AG09309 (cell line): ENCODE measurements at regions not wholly inside any gene's neighbourhood (a gene's known extent, or its start where the extent isn't known, plus 50 kb on each side); places are given as distances from the start of the nearest gene placed in this dataset.
"Not testable (repeated sequence)": the region's sequence is repeated elsewhere in the genome, so short reads cannot be mapped to it uniquely, and the experiment has no call there.

Source experiments
- DNase-seq: peaks from one replicate; pipeline ENCODE4 v3.0.0-alpha.2; 2010; ENCODE audit warnings: low read depth
- H3K4me3 ChIP-seq: 2 replicates; pipeline ENCODE4 v1.5.1; 2011; ENCODE audit warnings: mild to moderate bottlenecking, low read depth, low read length, moderate library complexity; ENCODE audit not compliant: control insufficient read depth
- CTCF ChIP-seq: IDR thresholded peaks from 2 replicates; pipeline ENCODE4 v1.5.1; 2011; ENCODE audit warnings: mild to moderate bottlenecking, low read depth, low read length, inconsistent platforms; ENCODE audit not compliant: insufficient read depth, control insufficient read depth; ENCODE audit errors: missing control alignments

GRCh38 chr10:109327266-109327665 is 596.0 kb downstream of the XPNPEP1 start:
- TF ChIP-seq CTCF = no peak
- DNase-seq = no peak
- H3K4me3 ChIP-seq = no peak overlapping the region

DNA sequence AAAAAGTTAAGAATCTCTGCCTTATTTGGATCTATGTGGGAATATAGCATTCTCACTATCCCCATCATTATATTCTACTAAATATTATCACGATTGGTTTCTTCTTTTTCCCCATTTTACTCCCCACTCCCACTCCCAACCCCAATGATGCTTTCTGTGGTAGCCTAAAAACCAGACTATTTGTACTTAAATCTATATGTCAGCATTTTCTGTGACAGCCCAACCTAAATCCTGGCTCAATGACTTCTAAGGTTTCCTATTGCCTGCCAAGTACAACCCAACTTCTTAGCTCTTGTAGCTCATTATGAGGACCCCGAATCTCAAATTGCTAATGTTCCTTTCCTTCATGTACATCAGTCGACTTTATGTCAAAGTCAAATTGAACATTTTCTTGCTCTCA is 598.6 kb downstream of the XPNPEP1 start:
- TF ChIP-seq CTCF = no peak
- DNase-seq = no peak

GRCh38 chr10:109317746-109318366 is 605.5 kb downstream of the XPNPEP1 start:
- no peak for TF ChIP-seq CTCF
- no peak overlapping the region for H3K4me3 ChIP-seq
- DNase-seq = no peak

More for the DNA sequence above, 598.6 kb downstream of the XPNPEP1 start:
- no peak overlapping the region for H3K4me3 ChIP-seq

- not testable (repeated sequence) for DNase-seq, H3K4me3 ChIP-seq
These were observed 609.3 kb downstream of the XPNPEP1 start for GRCh38 chr10:109314016-109314415.

DNA sequence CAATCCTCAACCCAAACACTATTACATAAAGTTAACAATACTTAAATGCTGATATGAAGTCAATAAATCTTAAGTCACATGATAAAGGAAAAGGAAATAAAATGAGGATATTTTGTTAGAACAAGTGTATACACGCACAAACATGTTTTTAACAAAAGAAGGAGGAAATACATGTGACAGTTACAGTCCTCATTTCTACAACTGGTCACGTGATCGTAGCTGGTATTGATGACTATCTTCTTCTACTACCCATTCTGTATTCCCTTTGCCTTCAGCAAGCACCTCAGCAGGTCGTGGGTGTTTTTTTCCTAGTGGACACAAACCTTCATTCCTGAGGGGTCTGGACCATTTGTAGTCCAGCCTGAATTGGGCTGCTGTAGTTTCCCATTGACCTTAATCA is 610.8 kb downstream of the XPNPEP1 start:
- DNase-seq = not testable (repeated sequence)

DNA sequence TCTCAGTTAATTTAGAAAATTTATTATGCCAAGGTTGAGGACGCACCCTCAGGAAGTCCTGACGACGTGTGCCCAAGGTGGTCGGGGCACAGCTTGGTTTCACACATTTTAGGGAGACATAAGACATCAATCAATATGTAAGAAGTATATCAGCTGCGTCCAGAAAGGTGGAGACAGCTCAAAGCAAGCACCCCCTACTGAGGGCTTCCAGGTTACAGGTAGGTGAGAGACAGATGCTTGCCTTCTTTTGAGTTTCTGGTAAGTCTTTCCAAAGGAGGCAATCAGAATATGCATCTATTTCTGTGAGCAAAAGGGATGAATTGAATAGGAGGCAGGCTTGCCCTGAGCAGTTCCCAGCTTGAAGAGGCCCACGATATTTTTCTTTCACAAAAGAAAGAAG is 614.3 kb downstream of the XPNPEP1 start:
- DNase-seq = no peak
- TF ChIP-seq CTCF = no peak
- H3K4me3 ChIP-seq = no peak overlapping the region

More for the DNA sequence above, 610.8 kb downstream of the XPNPEP1 start:
- not testable (repeated sequence) for H3K4me3 ChIP-seq

GRCh38 chr10:109307102-109307501 is 616.2 kb downstream of the XPNPEP1 start:
- DNase-seq, H3K4me3 ChIP-seq: not testable (repeated sequence)

GRCh38 chr10:109306698-109307097 is 616.6 kb downstream of the XPNPEP1 start:
- no peak for TF ChIP-seq CTCF
- DNase-seq = no peak

More at GRCh38 chr10:109306698-109307097, 616.6 kb downstream of the XPNPEP1 start:
- no peak overlapping the region for H3K4me3 ChIP-seq
